Glutamatergic neuron (in vitro differentiated cells): ENCODE measurements at regions not wholly inside any gene's neighbourhood (a gene's known extent, or its start where the extent isn't known, plus 50 kb on each side); places are given as distances from the start of the nearest gene placed in this dataset.

Experiments used
- DNase-seq: peaks from one replicate; pipeline ENCODE4 v3.0.0; 2022
- H3K27ac Mint-ChIP-seq: one replicate; pipeline ENCODE4 v1.8.0; 2020; ENCODE audit warnings: mild to moderate bottlenecking, mixed read lengths, inconsistent platforms; ENCODE audit not compliant: unreplicated experiment
- H3K27me3 Mint-ChIP-seq: one replicate; pipeline ENCODE4 v1.8.0; 2020; ENCODE audit warnings: mild to moderate bottlenecking, moderate library complexity, mixed read lengths, inconsistent platforms; ENCODE audit not compliant: unreplicated experiment
- H3K36me3 Mint-ChIP-seq: one replicate; pipeline ENCODE4 v1.8.0; 2020; ENCODE audit warnings: mild to moderate bottlenecking, mixed read lengths, inconsistent platforms; ENCODE audit not compliant: unreplicated experiment
- H3K4me1 Mint-ChIP-seq: one replicate; pipeline ENCODE4 v1.8.0; 2020; ENCODE audit warnings: mild to moderate bottlenecking, low read depth, mixed read lengths, inconsistent platforms; ENCODE audit not compliant: unreplicated experiment
- H3K4me3 Mint-ChIP-seq: one replicate; pipeline ENCODE4 v1.8.0; 2020; ENCODE audit warnings: mild to moderate bottlenecking, mixed read lengths, inconsistent platforms; ENCODE audit not compliant: unreplicated experiment
- H3K9me3 Mint-ChIP-seq: one replicate; pipeline ENCODE4 v1.8.0; 2020; ENCODE audit warnings: mild to moderate bottlenecking, moderate library complexity, mixed read lengths, inconsistent platforms; ENCODE audit not compliant: unreplicated experiment
- CTCF ChIP-seq: fragments of 200-600 bp; sonication (generic); IDR thresholded peaks from one replicate; pipeline ENCODE4 v1.5.0; 2021; ENCODE audit not compliant: partially characterized antibody, unreplicated experiment

- Mint-ChIP-seq H3K27ac (no peak overlapping the region), H3K36me3 (no peaks in the 10 kb centered on the region)
These were observed 61.6 kb upstream of the ACSL1 start for GRCh38 chr4:184887333-184887732.

GRCh38 chr4:184887947-184888346, 62.2 kb upstream of the ACSL1 start:
- H3K4me1 Mint-ChIP-seq: peaks cover 1% of the 10 kb centered on the region
- H3K27me3 Mint-ChIP-seq: peaks cover 2% of the 10 kb centered on the region
- no peak overlapping the region for H3K27ac Mint-ChIP-seq
- no peaks in the 10 kb centered on the region for H3K9me3 Mint-ChIP-seq
- no peak for TF ChIP-seq CTCF
- H3K36me3 Mint-ChIP-seq: no peaks in the 10 kb centered on the region
- DNase-seq: no peak
- no peak overlapping the region for H3K4me3 Mint-ChIP-seq

More at GRCh38 chr4:184887333-184887732, 61.6 kb upstream of the ACSL1 start:
- Mint-ChIP-seq H3K27me3 (peaks cover 2% of the 10 kb centered on the region), H3K4me3 (no peak overlapping the region), H3K9me3 (no peaks in the 10 kb centered on the region), H3K4me1 (peaks cover 1% of the 10 kb centered on the region)
- DNase-seq: no peak
- no peak for TF ChIP-seq CTCF

DNA sequence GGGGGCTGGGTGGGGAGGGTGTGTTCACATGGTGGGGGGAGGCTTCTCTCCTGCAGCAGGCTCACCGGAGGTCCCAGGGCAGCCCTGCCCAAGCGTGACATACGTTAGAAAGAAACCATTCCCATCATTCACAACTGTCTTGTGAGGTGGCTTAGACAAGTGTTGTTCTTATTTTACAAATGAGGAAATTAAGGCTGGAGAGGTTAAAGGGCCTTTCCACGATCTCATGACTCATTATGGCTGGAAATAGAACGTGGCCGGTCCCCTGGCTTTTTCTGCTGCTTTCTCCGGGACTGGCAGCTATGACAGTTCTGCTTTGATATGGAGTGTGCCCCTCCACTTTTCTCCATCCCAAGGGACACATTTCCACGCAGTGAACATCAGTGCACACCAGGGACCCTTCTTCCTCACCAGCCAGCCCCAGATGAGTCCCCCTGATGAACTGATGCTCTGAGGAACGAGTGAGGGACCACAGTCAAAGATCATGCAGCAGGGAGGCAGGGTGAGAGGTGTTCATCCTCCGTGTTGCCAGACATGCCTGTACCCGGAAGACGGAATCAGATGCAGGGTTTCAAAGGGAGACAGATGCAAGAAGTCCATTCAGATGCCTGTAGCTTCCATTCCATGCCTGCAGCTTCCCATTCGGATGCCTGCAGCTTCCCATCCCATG, 64.0 kb upstream of the ACSL1 start:
- H3K4me3 Mint-ChIP-seq: no peak overlapping the region
- no peaks in the 10 kb centered on the region for H3K27me3 Mint-ChIP-seq
- H3K36me3 Mint-ChIP-seq: no peaks in the 10 kb centered on the region
- no peak for DNase-seq
- no peaks in the 10 kb centered on the region for H3K9me3 Mint-ChIP-seq
- H3K27ac Mint-ChIP-seq: no peak overlapping the region
- H3K4me1 Mint-ChIP-seq: peaks cover 1% of the 10 kb centered on the region
- TF ChIP-seq CTCF: no peak

DNA sequence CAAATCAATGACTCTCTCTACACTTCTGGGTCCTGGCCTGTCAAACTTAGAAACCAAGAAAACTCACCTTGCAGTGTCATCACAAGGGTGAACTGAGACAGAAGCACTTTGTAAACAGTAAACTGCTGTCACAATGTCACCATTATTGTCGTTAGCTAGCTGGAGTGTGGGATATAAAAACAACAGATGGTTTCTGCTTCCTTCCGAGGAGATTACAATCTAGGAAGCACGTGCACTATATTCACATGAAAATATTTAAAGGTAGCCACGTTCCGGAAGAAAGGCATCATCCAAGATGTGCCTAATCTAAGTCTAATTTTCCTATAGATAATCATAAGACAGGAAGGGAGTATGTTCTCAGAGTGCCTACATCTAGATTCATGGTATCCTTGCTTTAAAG, 64.7 kb upstream of the ACSL1 start:
- Mint-ChIP-seq H3K4me1 (peaks cover 1% of the 10 kb centered on the region), H3K27me3 (no peaks in the 10 kb centered on the region), H3K9me3 (no peaks in the 10 kb centered on the region), H3K36me3 (no peaks in the 10 kb centered on the region), H3K4me3 (no peak overlapping the region), H3K27ac (no peak overlapping the region)
- TF ChIP-seq CTCF: no peak
- DNase-seq: no peak

DNA sequence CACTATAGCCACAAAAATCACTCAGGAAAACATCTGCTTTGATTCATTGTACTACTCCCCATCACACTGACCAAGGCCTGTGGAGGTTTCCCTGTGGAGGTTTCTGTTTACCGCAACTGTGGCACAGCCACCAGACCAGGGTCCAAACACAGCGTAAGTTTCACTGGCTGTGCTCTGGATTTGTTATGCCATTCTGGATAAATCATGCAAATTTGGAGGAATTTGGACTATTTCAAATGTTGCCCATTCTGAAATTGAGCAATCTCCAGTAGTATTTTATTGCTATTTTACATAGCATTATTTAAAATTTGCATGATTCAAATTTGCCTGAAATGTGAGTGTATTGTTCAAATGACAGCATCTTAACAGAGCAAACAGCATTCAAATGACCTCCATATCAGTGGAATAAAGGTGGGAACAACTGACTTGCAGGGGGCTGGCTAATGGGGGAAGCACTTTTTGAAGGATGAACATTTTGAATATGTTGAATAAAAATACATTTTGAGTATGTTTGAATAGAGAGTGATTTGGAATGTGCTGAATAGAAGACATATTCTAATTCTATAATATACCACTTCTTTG, 66.1 kb upstream of the ACSL1 start:
- Mint-ChIP-seq H3K4me1 (peaks cover 1% of the 10 kb centered on the region), H3K36me3 (no peaks in the 10 kb centered on the region), H3K9me3 (no peaks in the 10 kb centered on the region), H3K4me3 (no peak overlapping the region), H3K27ac (no peak overlapping the region), H3K27me3 (no peaks in the 10 kb centered on the region)
- no peak for TF ChIP-seq CTCF
- no peak for DNase-seq
